Endodermal cell (in vitro differentiated cells): ENCODE measurements at regions not wholly inside any gene's neighbourhood (a gene's known extent, or its start where the extent isn't known, plus 50 kb on each side); places are given as distances from the start of the nearest gene placed in this dataset.

ENCODE experiments used
- DNase-seq: peaks from one replicate; pipeline ENCODE4 v3.0.0-alpha.2; 2017
- H3K27ac ChIP-seq: 2 replicates; pipeline ENCODE4 v1.5.1; 2013; ENCODE audit warnings: mild to moderate bottlenecking, low read depth, low read length, moderate library complexity
- H3K27me3 ChIP-seq: 2 replicates; pipeline ENCODE4 v1.6.1; 2013; ENCODE audit warnings: mild to moderate bottlenecking, low read length, moderate library complexity; ENCODE audit not compliant: insufficient read depth, control insufficient read depth, poor library complexity, severe bottlenecking
- H3K36me3 ChIP-seq: 2 replicates; pipeline ENCODE4 v1.7.0; 2013; ENCODE audit warnings: mild to moderate bottlenecking, low read length, moderate library complexity; ENCODE audit not compliant: control insufficient read depth, insufficient read depth
- H3K4me1 ChIP-seq: one replicate; pipeline ENCODE4 v1.7.0; 2013; ENCODE audit warnings: low read length; ENCODE audit not compliant: control insufficient read depth, insufficient read depth
- H3K4me3 ChIP-seq: 2 replicates; pipeline ENCODE4 v1.5.1; 2013; ENCODE audit warnings: mild to moderate bottlenecking, low read length, moderate library complexity
- H3K9ac ChIP-seq: 2 replicates; pipeline ENCODE4 v1.6.1; 2013; ENCODE audit warnings: mild to moderate bottlenecking, low read length, moderate library complexity; ENCODE audit not compliant: poor library complexity, severe bottlenecking; ENCODE audit errors: extremely low read depth
- H3K9me3 ChIP-seq: 2 replicates; pipeline ENCODE4 v1.6.1; 2013; ENCODE audit warnings: mild to moderate bottlenecking, low read length, moderate library complexity; ENCODE audit not compliant: control insufficient read depth
- H3K27ac Mint-ChIP-seq: 2 replicates; pipeline ENCODE4 v1.8.0; 2020; ENCODE audit warnings: mixed read lengths
- H3K27me3 Mint-ChIP-seq: 2 replicates; pipeline ENCODE4 v1.8.0; 2021; ENCODE audit warnings: mild to moderate bottlenecking, mixed read lengths; ENCODE audit not compliant: insufficient read depth
- H3K36me3 Mint-ChIP-seq: 2 replicates; pipeline ENCODE4 v1.8.0; 2020; ENCODE audit warnings: low read depth, mixed read lengths
- H3K4me1 Mint-ChIP-seq: 2 replicates; pipeline ENCODE4 v1.8.0; 2020; ENCODE audit warnings: mixed read lengths
- H3K4me3 Mint-ChIP-seq: 2 replicates; pipeline ENCODE4 v1.8.0; 2020; ENCODE audit warnings: mild to moderate bottlenecking, moderate library complexity, mixed read lengths
- H3K9me3 Mint-ChIP-seq: 2 replicates; pipeline ENCODE4 v1.8.0; 2020; ENCODE audit warnings: mild to moderate bottlenecking, mixed read lengths
- WGBS, 2 experiments: methylation state at CpG; one replicate each; pipeline versions ENCODE4 v1.1.5 to v1.1.7; 2013; ENCODE audit warnings: missing lambda C conversion rate in 2 of 2, mixed read lengths in 1 of 2; ENCODE audit not compliant: insufficient coverage in 1 of 2, insufficient read length in 1 of 2; 5-methylcytosine and 5-hydroxymethylcytosine counted together
- TF ChIP-seq, protein P1 (sequence below): fragments of 200-600 bp; sonication (generic); conservative IDR thresholded peaks from 2 replicates; pipeline ENCODE4 v1.5.0; 2021; ENCODE audit warnings: antibody characterized with exemption, mild to moderate bottlenecking

GRCh38 chr2:100662866-100663265, 100.1 kb downstream of the PDCL3 start:
- Histone ChIP-seq H3K27ac (no peak overlapping the region), H3K4me1 (no peaks in the 10 kb centered on the region), H3K9me3 (no peaks in the 10 kb centered on the region), H3K27me3 (no peaks in the 10 kb centered on the region), H3K4me3 (no peak overlapping the region), H3K36me3 (no peaks in the 10 kb centered on the region), H3K9ac (no peak overlapping the region)
- Mint-ChIP-seq H3K36me3 (no peaks in the 10 kb centered on the region), H3K4me1 (no peaks in the 10 kb centered on the region), H3K27ac (no peak overlapping the region), H3K4me3 (no peak overlapping the region), H3K27me3 (no peaks in the 10 kb centered on the region), H3K9me3 (no peaks in the 10 kb centered on the region)
- TF ChIP-seq, protein P1, sequence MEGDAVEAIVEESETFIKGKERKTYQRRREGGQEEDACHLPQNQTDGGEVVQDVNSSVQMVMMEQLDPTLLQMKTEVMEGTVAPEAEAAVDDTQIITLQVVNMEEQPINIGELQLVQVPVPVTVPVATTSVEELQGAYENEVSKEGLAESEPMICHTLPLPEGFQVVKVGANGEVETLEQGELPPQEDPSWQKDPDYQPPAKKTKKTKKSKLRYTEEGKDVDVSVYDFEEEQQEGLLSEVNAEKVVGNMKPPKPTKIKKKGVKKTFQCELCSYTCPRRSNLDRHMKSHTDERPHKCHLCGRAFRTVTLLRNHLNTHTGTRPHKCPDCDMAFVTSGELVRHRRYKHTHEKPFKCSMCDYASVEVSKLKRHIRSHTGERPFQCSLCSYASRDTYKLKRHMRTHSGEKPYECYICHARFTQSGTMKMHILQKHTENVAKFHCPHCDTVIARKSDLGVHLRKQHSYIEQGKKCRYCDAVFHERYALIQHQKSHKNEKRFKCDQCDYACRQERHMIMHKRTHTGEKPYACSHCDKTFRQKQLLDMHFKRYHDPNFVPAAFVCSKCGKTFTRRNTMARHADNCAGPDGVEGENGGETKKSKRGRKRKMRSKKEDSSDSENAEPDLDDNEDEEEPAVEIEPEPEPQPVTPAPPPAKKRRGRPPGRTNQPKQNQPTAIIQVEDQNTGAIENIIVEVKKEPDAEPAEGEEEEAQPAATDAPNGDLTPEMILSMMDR, result no peak
- DNase-seq, result no peak
- WGBS, 2 experiments, result 90 to 95% methylated on average over 4 to 7 of the region's 7 CpGs

DNA sequence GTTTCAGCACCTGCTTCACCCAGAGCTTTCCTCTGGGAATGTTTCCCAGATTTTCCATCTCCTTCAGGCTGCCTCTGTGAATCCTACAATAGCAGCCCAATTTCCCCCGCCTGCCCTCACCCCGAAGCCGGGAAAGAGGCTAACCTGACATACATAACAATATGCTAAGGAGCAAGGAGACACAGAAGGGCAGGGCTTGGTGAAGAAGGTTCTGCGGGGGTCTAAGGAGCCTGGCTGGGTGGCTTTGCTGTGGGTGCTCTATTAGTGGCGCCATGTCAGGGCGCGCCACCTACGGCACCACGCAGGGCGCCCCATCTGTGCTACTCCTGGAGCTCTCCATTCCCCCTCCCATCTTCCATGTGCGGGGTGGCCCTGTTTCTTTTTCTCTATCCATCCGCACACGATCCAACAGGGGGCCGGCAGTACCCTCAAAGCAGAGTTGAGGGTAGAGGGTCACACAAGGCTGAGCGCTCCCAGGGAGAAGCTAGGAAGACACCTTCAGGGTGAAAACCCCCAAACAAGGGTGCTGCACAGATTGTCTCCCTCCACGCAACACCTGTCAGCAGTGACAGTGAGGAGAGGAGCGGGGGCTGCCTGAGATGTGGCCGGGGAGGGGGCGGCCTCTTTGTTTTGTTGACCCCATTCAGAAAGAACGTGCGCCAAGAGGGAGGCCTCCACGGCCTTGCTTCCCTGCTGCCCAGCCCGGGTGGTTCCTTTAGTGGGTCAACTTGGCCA, 101.4 kb downstream of the PDCL3 start:
- no peak overlapping the region for H3K9ac ChIP-seq
- Mint-ChIP-seq H3K27me3 (no peaks in the 10 kb centered on the region), H3K9me3 (no peaks in the 10 kb centered on the region), H3K4me3 (no peak overlapping the region), H3K27ac (no peak overlapping the region), H3K36me3 (no peaks in the 10 kb centered on the region), H3K4me1 (no peaks in the 10 kb centered on the region)
- H3K27me3 ChIP-seq, result no peaks in the 10 kb centered on the region
- WGBS, 2 experiments, result 93 to 99% methylated on average over 16 to 23 of the region's 23 CpGs
- no peaks in the 10 kb centered on the region for H3K9me3 ChIP-seq
- DNase-seq, result no peak
- no peak overlapping the region for H3K27ac ChIP-seq
- H3K36me3 ChIP-seq, result no peaks in the 10 kb centered on the region
- no peaks in the 10 kb centered on the region for H3K4me1 ChIP-seq
- TF ChIP-seq, protein P1, result no peak
- H3K4me3 ChIP-seq, result no peak overlapping the region

- Mint-ChIP-seq H3K27me3 (no peaks in the 10 kb centered on the region), H3K27ac (no peak overlapping the region), H3K9me3 (no peaks in the 10 kb centered on the region), H3K4me3 (no peak overlapping the region), H3K36me3 (no peaks in the 10 kb centered on the region), H3K4me1 (no peaks in the 10 kb centered on the region)
- Histone ChIP-seq H3K4me3 (no peak overlapping the region), H3K9ac (no peak overlapping the region), H3K27ac (no peak overlapping the region), H3K36me3 (no peaks in the 10 kb centered on the region), H3K9me3 (no peaks in the 10 kb centered on the region), H3K27me3 (no peaks in the 10 kb centered on the region), H3K4me1 (no peaks in the 10 kb centered on the region)
- DNase-seq, result no peak
- 64% methylated on average over 2 of the region's 2 CpGs for WGBS, 2 experiments
- TF ChIP-seq, protein P1, result no peak
Observed at GRCh38 chr2:100664756-100665101, 101.9 kb downstream of the PDCL3 start.
